ENCODE measurements at regions not wholly inside any gene's neighbourhood (a gene's known extent, or its start where the extent isn't known, plus 50 kb on each side); places are given as distances from the start of the nearest gene placed in this dataset.

- no peak for DNase-seq
Measured at GRCh38 chr10:5311617-5312016, 53.1 kb upstream of the UCN3 start.

GRCh38 chr10:5314840-5315239 is 49.9 kb upstream of the UCN3 start:
- no peak for DNase-seq

All from central memory CD4-positive, alpha-beta T cell (primary cell).